Bronchial epithelial cell (primary cell): ENCODE measurements at regions not wholly inside any gene's neighbourhood (a gene's known extent, or its start where the extent isn't known, plus 50 kb on each side); places are given as distances from the start of the nearest gene placed in this dataset.

ENCODE experiments used
- DNase-seq: peaks from one replicate; pipeline ENCODE4 v3.0.0-alpha.2; 2010; ENCODE audit warnings: low read depth
- FAIRE-seq: peaks from 2 replicates; lab custom pipeline; 2011; peaks lifted over from hg19 to GRCh38; lab: Jason Lieb, UNC
- H3K27me3 ChIP-seq: 2 replicates; pipeline ENCODE4 v1.5.1; 2011; ENCODE audit warnings: low read length; ENCODE audit not compliant: control insufficient read depth, insufficient read depth
- H3K36me3 ChIP-seq: 2 replicates; pipeline ENCODE4 v1.5.1; 2011; ENCODE audit warnings: low read length; ENCODE audit not compliant: control insufficient read depth, insufficient read depth
- H3K4me3 ChIP-seq: 2 replicates; pipeline ENCODE4 v1.5.1; 2011; ENCODE audit warnings: mild to moderate bottlenecking, low read depth, low read length, control low read depth
- TF ChIP-seq, protein P1 (sequence below): IDR thresholded peaks from 2 replicates; pipeline ENCODE4 v1.5.1; 2011; ENCODE audit warnings: mild to moderate bottlenecking, moderate library complexity, low read length, control low read depth, inconsistent platforms; ENCODE audit not compliant: insufficient read depth, severe bottlenecking

DNA sequence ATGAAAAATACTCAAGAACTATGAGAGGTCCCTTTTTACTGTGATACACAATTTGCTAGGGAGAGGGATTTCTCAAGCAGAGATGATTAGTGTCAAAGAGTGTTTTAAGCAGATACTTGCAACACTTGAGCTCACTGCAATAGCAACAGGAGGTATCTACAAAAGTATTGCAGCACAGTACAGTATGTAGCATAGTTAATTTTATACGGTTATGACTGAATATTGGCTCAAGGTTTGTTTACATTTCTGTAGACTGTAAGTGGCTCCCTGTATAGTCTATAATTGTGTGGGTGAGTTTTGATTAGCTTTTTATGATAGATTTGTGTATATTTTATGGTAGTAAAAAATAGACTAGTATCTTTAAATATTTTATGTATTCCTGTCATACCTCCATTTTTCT lies 1177.2 kb downstream of the TECRL start:
- TF ChIP-seq, protein P1, sequence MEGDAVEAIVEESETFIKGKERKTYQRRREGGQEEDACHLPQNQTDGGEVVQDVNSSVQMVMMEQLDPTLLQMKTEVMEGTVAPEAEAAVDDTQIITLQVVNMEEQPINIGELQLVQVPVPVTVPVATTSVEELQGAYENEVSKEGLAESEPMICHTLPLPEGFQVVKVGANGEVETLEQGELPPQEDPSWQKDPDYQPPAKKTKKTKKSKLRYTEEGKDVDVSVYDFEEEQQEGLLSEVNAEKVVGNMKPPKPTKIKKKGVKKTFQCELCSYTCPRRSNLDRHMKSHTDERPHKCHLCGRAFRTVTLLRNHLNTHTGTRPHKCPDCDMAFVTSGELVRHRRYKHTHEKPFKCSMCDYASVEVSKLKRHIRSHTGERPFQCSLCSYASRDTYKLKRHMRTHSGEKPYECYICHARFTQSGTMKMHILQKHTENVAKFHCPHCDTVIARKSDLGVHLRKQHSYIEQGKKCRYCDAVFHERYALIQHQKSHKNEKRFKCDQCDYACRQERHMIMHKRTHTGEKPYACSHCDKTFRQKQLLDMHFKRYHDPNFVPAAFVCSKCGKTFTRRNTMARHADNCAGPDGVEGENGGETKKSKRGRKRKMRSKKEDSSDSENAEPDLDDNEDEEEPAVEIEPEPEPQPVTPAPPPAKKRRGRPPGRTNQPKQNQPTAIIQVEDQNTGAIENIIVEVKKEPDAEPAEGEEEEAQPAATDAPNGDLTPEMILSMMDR, result no peak
- Histone ChIP-seq H3K27me3 (no peaks in the 10 kb centered on the region), H3K4me3 (no peak overlapping the region), H3K36me3 (no peaks in the 10 kb centered on the region)
- DNase-seq (no peak), FAIRE-seq (no peak)

DNA sequence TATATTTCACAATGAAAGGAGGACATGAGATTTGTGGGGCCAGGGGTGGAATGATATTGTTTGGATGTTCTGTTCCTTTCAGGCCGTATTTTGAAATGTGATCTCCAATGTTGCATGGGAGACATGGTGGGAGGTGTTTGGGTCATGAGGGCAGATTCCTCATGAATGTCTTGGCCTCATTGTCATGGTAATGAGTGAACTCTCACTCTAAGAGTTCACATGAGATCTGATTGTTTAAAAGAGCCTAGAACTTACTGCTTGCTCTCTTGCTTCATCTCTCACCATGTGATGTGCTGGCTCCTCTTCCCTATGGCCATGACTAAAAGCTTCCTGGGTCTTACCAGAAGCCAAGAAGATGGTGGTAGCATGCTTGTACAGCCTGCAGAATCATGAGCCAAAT lies 1183.0 kb downstream of the TECRL start:
- FAIRE-seq (no peak), DNase-seq (no peak)
- TF ChIP-seq, protein P1, result no peak
- Histone ChIP-seq H3K4me3 (no peak overlapping the region), H3K36me3 (no peaks in the 10 kb centered on the region), H3K27me3 (no peaks in the 10 kb centered on the region)

DNA sequence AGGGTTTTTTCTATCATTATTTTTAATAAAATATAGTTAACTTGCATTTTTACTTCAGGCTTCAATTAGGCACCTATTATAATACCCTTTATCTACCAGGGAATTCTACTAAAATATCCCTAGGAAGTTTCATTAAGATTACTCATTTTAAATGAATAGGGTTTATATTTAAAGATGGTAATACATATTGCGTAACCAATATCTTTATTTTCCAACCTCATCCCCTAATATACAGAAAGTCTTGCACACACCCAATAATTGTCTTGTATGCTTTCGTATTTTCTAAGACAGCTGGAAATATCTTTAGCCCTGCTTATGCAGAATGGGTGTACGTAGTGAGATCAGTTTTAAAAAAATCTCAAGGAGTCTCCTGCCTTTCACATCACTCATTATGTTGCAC lies 1186.8 kb downstream of the TECRL start:
- DNase-seq (no peak), FAIRE-seq (no peak)
- no peaks in the 10 kb centered on the region for H3K27me3 ChIP-seq
- TF ChIP-seq, protein P1, result no peak
- no peaks in the 10 kb centered on the region for H3K36me3 ChIP-seq
- no peak overlapping the region for H3K4me3 ChIP-seq

DNA sequence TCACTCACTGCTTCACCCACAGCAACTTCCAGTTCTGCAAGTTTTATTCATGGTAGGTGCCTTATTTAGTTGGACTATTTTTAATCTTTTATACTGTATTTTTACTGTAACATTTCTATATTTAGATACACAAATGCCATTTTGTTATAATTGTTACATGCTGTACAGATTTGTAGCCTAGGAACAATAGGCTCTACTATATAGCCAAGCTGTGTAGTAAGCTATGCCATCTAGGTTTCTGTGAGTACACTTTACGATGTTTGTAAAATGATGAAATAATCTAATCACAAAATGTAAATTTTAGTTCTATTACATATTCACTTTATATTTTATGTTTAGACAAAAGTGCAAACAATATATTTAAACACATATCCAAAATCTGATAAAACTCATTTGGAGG lies 1187.8 kb downstream of the TECRL start:
- Histone ChIP-seq H3K36me3 (no peaks in the 10 kb centered on the region), H3K27me3 (no peaks in the 10 kb centered on the region), H3K4me3 (no peak overlapping the region)
- FAIRE-seq, result no peak
- DNase-seq, result no peak
- TF ChIP-seq, protein P1, result no peak

DNA sequence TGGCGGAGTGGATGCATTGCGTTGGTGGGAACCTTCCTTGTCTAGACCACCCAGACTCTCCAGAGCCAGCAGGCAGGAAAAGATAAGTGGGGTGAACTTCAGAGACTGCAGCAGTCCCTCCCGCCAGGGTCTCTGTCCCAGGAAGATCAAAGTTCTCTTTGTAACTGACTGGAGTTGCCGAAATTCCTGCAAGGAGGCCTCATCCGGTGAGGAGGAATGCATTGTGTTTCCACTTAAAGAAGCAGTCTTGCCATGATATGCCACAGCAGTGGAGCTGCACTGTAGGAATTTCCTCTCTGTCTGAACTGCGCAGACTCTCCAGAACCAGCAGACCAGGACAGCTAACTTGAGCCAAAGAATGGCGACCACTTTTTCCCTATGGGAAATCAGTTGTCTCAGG lies 1190.4 kb downstream of the TECRL start:
- TF ChIP-seq, protein P1, result no peak
- no peaks in the 10 kb centered on the region for H3K36me3 ChIP-seq
- FAIRE-seq (peak; percentile 60), DNase-seq (no peak)
- no peaks in the 10 kb centered on the region for H3K27me3 ChIP-seq
- no peak overlapping the region for H3K4me3 ChIP-seq

DNA sequence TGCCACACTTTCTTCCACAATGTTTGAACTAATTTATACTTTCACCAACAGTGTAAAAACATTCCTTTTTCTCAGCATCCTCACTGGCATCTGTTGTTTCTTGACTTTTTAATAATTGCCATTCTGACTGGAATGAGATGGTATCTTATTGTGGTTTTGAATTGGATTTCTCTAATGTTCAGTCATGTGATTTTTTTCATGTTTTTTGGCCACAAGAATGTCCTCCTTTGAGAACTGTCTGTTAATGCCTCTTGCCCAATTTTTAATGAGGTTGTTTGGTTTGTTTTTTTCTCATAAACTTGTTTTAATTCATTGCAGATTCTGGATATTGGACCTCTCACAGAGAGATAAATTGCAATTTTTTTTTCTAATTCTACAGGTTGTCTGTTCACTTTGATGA lies 1195.2 kb downstream of the TECRL start:
- H3K27me3 ChIP-seq, result no peaks in the 10 kb centered on the region
- no peak for DNase-seq
- TF ChIP-seq, protein P1, result no peak
- FAIRE-seq, result no peak
- H3K36me3 ChIP-seq, result no peaks in the 10 kb centered on the region
- H3K4me3 ChIP-seq, result no peak overlapping the region
